HEK293 (cell line): ENCODE measurements at regions not wholly inside any gene's neighbourhood (a gene's known extent, or its start where the extent isn't known, plus 50 kb on each side); places are given as distances from the start of the nearest gene placed in this dataset.

ENCODE experiments used
- CTCF ChIA-PET: fragments of 350-600 bp; formaldehyde crosslinking; extraction: SDS; loops from one replicate; lab custom pipeline; 2021; ENCODE audit warnings: antibody characterized with exemption; lab: Yijun Ruan, JAX
- POLR2A ChIA-PET: fragments of 300-600 bp; formaldehyde crosslinking; extraction: SDS; loops from one replicate; lab custom pipeline; 2020; ENCODE audit warnings: antibody characterized with exemption, inconsistent platforms; lab: Yijun Ruan, JAX
- H3K27ac ChIP-seq: fragments of 200-500 bp; sonication (Bioruptor generic); 2 replicates; pipeline ENCODE4 v1.5.1; 2014; ENCODE audit warnings: low read depth, low read length, control low read depth, inconsistent platforms; ENCODE audit errors: extremely low read depth
- H3K36me3 ChIP-seq, 2 experiments: fragments of 200-500 bp in 1 of 2; sonication (Bioruptor generic) in 1 of 2; 1 replicate in 1 of 2; 2 replicates in 1 of 2; pipeline ENCODE4 v1.5.1; 2014 to 2017; ENCODE audit warnings: inconsistent platforms in 2 of 2, low read length in 2 of 2; ENCODE audit not compliant: control insufficient read depth in 2 of 2, insufficient read depth in 1 of 2
- H3K4me1 ChIP-seq: fragments of 200-500 bp; sonication (Bioruptor generic); 2 replicates; pipeline ENCODE4 v1.5.1; 2014; ENCODE audit warnings: mild to moderate bottlenecking, low read length, inconsistent platforms; ENCODE audit not compliant: control insufficient read depth, insufficient read depth
- H3K4me3 ChIP-seq: 2 replicates; pipeline ENCODE4 v1.5.1; 2011; ENCODE audit warnings: low read depth, mild to moderate bottlenecking, control low read depth, low read length, moderate library complexity
- H3K9me3 ChIP-seq: fragments of 200-500 bp; sonication (Bioruptor generic); 2 replicates; pipeline ENCODE4 v1.5.1; 2014; ENCODE audit warnings: low read depth, low read length, inconsistent platforms; ENCODE audit not compliant: control insufficient read depth, insufficient read depth
- BCL11A ChIP-seq: fragments of 450-650 bp; formaldehyde crosslinking; IDR thresholded peaks from 2 replicates; pipeline ENCODE4 v1.5.1; 2016; ENCODE audit warnings: low read depth, missing biosample characterization, missing genetic modification characterization
- IKZF3 ChIP-seq: fragments of 450-650 bp; IDR thresholded peaks from 2 replicates; pipeline ENCODE4 v1.5.0; 2018; ENCODE audit warnings: missing biosample characterization, mild to moderate bottlenecking, missing genetic modification characterization, moderate library complexity
- MYNN ChIP-seq: fragments of 450-650 bp; formaldehyde crosslinking; IDR thresholded peaks from 2 replicates; pipeline ENCODE4 v1.5.1; 2016; ENCODE audit warnings: missing biosample characterization, missing genetic modification characterization, borderline replicate concordance
- MZF1 ChIP-seq: fragments of 450-650 bp; formaldehyde crosslinking; IDR thresholded peaks from 2 replicates; pipeline ENCODE4 v1.5.1; 2017; ENCODE audit warnings: missing biosample characterization, missing genetic modification characterization, borderline replicate concordance
- ZFHX2 ChIP-seq: fragments of 450-650 bp; formaldehyde crosslinking; conservative IDR thresholded peaks from 2 replicates; pipeline ENCODE4 v1.5.1; 2016; ENCODE audit warnings: missing biosample characterization, missing genetic modification characterization
- ZFP37 ChIP-seq: fragments of 450-650 bp; formaldehyde crosslinking; IDR thresholded peaks from 2 replicates; pipeline ENCODE4 v1.5.1; 2016; ENCODE audit warnings: missing biosample characterization, missing genetic modification characterization
- ZNF10 ChIP-seq: fragments of 450-650 bp; formaldehyde crosslinking; IDR thresholded peaks from 2 replicates; pipeline ENCODE4 v1.5.1; 2017; ENCODE audit warnings: missing biosample characterization, missing genetic modification characterization
- ZNF169 ChIP-seq: fragments of 450-650 bp; formaldehyde crosslinking; IDR thresholded peaks from 2 replicates; pipeline ENCODE4 v1.5.1; 2016; ENCODE audit warnings: missing biosample characterization, missing genetic modification characterization
- ZNF184 ChIP-seq: fragments of 450-650 bp; IDR thresholded peaks from 2 replicates; pipeline ENCODE4 v1.5.1; 2018; ENCODE audit warnings: missing biosample characterization, mild to moderate bottlenecking, missing genetic modification characterization
- ZNF274 ChIP-seq, 2 experiments: fragments of 200-500 bp in 1 of 2; fragments of 450-650 bp in 1 of 2; sonication (Bioruptor generic) in 1 of 2; formaldehyde crosslinking in 1 of 2; IDR thresholded peaks; 2 replicates each; pipeline versions ENCODE4 v1.5.1 to v1.6.1; 2014 to 2016; ENCODE audit warnings: borderline replicate concordance in 1 of 2, inconsistent platforms in 1 of 2, low read length in 1 of 2, missing biosample characterization in 1 of 2, missing genetic modification characterization in 1 of 2
- ZNF621 ChIP-seq: fragments of 450-650 bp; formaldehyde crosslinking; IDR thresholded peaks from 2 replicates; pipeline ENCODE4 v1.5.1; 2017; ENCODE audit warnings: missing biosample characterization, missing genetic modification characterization
- TF ChIP-seq, protein P1 (sequence below): fragments of 450-650 bp; formaldehyde crosslinking; IDR thresholded peaks from 2 replicates; pipeline ENCODE4 v1.5.1; 2016; ENCODE audit warnings: missing biosample characterization, missing genetic modification characterization
- TF ChIP-seq, protein P2 (sequence below): fragments of 450-650 bp; formaldehyde crosslinking; IDR thresholded peaks from 2 replicates; pipeline ENCODE4 v1.5.1; 2017; ENCODE audit warnings: missing biosample characterization, missing genetic modification characterization
- TF ChIP-seq, protein P3 (sequence below): fragments of 450-650 bp; formaldehyde crosslinking; IDR thresholded peaks from 2 replicates; pipeline ENCODE4; 2016; ENCODE audit warnings: missing biosample characterization, missing genetic modification characterization
- TF ChIP-seq, protein P4 (sequence below): fragments of 450-650 bp; formaldehyde crosslinking; IDR thresholded peaks from 2 replicates; pipeline ENCODE4 v1.5.1; 2016; ENCODE audit warnings: missing biosample characterization, missing genetic modification characterization, low read depth
- TF ChIP-seq, protein P5 (sequence below): fragments of 450-650 bp; formaldehyde crosslinking; IDR thresholded peaks from 2 replicates; pipeline ENCODE4 v1.5.1; 2016; ENCODE audit warnings: missing biosample characterization, missing genetic modification characterization

DNA sequence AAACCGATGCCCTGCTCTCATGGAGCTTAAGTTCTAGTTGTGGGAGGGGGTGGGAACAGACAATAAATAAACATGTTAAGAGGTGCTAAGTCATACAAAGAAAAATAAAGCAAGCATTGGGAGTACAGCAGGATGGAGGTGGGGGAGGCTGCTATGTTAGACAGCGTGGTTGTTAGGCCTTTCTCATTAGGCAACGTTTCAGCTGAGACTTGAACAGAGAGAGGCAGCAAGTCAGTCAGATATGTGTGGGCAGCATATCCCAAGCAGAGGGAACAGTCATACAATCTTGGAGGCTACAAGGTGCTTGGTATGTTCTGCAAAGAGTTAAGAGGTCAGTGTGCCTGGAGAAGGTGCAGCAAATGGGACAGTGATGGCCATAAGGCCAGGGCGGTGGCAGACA lies 97.7 kb upstream of the CCDC196 start (continued):
- TF ChIP-seq, protein P1, sequence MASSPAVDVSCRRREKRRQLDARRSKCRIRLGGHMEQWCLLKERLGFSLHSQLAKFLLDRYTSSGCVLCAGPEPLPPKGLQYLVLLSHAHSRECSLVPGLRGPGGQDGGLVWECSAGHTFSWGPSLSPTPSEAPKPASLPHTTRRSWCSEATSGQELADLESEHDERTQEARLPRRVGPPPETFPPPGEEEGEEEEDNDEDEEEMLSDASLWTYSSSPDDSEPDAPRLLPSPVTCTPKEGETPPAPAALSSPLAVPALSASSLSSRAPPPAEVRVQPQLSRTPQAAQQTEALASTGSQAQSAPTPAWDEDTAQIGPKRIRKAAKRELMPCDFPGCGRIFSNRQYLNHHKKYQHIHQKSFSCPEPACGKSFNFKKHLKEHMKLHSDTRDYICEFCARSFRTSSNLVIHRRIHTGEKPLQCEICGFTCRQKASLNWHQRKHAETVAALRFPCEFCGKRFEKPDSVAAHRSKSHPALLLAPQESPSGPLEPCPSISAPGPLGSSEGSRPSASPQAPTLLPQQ (tag by site-specific recombination), result no peak
- no peak for TF ChIP-seq ZFHX2 (tag by site-specific recombination)

DNA sequence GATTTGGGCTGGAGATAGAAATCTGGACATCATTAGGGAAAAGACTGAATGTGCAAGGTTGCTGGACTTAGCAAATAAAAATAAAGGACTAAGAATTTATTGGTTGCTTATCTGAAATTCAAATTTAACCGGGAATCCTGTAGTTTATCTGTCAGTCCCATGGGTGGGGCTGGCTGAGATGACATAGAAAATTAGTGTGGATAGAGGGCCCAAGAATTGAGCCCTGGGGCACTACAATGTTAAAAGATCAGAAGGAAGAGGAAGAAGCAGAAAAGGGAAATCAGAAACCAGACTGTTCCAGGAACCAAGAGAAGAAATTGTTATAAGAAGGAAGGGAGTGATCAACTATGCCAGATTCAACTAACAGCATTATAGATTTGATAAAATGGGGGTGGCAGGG lies 96.7 kb upstream of the CCDC196 start:
- no peaks in the 10 kb centered on the region for H3K36me3 ChIP-seq
- TF ChIP-seq ZNF621 (tag by site-specific recombination) (no peak), MYNN (tag by site-specific recombination) (no peak), ZNF10 (tag by site-specific recombination) (no peak), MZF1 (tag by site-specific recombination) (no peak), ZNF274 (IDR thresholded peaks at IDR 0.05; ENCODE audit: low read length) (no peak), ZNF274 (tag by site-specific recombination; IDR thresholded peaks at IDR 0.05; ENCODE audit: borderline replicate concordance) (no peak), ZNF169 (tag by site-specific recombination) (no peak), ZFP37 (tag by site-specific recombination) (no peak), BCL11A (no peak), IKZF3 (tag by site-specific recombination) (no peak), ZNF184 (tag by site-specific recombination) (no peak)
- TF ChIP-seq, protein P1 (tag by site-specific recombination), result no peak
- TF ChIP-seq, protein P2, sequence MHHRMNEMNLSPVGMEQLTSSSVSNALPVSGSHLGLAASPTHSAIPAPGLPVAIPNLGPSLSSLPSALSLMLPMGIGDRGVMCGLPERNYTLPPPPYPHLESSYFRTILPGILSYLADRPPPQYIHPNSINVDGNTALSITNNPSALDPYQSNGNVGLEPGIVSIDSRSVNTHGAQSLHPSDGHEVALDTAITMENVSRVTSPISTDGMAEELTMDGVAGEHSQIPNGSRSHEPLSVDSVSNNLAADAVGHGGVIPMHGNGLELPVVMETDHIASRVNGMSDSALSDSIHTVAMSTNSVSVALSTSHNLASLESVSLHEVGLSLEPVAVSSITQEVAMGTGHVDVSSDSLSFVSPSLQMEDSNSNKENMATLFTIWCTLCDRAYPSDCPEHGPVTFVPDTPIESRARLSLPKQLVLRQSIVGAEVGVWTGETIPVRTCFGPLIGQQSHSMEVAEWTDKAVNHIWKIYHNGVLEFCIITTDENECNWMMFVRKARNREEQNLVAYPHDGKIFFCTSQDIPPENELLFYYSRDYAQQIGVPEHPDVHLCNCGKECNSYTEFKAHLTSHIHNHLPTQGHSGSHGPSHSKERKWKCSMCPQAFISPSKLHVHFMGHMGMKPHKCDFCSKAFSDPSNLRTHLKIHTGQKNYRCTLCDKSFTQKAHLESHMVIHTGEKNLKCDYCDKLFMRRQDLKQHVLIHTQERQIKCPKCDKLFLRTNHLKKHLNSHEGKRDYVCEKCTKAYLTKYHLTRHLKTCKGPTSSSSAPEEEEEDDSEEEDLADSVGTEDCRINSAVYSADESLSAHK, result no peak
- TF ChIP-seq, protein P3, sequence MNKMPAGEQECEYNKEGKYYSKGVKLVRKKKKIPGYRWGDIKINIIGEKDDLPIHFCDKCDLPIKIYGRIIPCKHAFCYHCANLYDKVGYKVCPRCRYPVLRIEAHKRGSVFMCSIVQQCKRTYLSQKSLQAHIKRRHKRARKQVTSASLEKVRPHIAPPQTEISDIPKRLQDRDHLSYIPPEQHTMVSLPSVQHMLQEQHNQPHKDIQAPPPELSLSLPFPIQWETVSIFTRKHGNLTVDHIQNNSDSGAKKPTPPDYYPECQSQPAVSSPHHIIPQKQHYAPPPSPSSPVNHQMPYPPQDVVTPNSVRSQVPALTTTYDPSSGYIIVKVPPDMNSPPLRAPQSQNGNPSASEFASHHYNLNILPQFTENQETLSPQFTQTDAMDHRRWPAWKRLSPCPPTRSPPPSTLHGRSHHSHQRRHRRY (tag by site-specific recombination), result no peak
- TF ChIP-seq, protein P4, sequence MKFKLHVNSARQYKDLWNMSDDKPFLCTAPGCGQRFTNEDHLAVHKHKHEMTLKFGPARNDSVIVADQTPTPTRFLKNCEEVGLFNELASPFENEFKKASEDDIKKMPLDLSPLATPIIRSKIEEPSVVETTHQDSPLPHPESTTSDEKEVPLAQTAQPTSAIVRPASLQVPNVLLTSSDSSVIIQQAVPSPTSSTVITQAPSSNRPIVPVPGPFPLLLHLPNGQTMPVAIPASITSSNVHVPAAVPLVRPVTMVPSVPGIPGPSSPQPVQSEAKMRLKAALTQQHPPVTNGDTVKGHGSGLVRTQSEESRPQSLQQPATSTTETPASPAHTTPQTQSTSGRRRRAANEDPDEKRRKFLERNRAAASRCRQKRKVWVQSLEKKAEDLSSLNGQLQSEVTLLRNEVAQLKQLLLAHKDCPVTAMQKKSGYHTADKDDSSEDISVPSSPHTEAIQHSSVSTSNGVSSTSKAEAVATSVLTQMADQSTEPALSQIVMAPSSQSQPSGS (tag by site-specific recombination), result no peak
- TF ChIP-seq, protein P5, sequence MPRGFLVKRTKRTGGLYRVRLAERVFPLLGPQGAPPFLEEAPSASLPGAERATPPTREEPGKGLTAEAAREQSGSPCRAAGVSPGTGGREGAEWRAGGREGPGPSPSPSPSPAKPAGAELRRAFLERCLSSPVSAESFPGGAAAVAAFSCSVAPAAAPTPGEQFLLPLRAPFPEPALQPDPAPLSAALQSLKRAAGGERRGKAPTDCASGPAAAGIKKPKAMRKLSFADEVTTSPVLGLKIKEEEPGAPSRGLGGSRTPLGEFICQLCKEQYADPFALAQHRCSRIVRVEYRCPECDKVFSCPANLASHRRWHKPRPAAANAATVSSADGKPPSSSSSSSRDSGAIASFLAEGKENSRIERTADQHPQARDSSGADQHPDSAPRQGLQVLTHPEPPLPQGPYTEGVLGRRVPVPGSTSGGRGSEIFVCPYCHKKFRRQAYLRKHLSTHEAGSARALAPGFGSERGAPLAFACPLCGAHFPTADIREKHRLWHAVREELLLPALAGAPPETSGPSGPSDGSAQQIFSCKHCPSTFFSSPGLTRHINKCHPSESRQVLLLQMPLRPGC (tag by site-specific recombination), result no peak
- ChIA-PET POLR2A (no interaction called here), CTCF (no interaction called here)
- no peak overlapping the region for H3K4me3 ChIP-seq
- no peaks in the 10 kb centered on the region for H3K4me1 ChIP-seq
- no peaks in the 10 kb centered on the region for H3K9me3 ChIP-seq
- no peak overlapping the region for H3K27ac ChIP-seq
